ENCODE measurements at regions not wholly inside any gene's neighbourhood (a gene's known extent, or its start where the extent isn't known, plus 50 kb on each side); places are given as distances from the start of the nearest gene placed in this dataset.

DNA sequence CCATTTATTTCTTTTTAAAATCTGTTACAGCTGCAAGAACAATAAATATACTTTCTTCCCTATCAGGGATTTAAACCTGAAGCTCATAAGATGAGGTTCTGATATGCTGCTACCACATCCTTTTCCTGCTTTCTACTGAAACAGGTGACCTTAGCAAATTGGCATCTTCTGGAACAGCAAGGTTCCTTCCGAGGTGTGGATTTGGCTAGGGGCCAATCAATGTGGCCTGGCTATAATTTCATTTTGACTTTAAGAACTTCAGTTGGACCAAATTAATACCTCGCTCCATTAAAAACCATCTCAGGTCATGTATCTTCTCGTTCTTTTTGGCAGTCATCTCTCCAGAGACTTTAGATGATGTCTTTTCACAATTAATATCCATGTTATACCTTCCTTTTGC lies 53.4 kb upstream of the C3orf80 start:
- H3K4me1 ChIP-seq, result no peaks in the 10 kb centered on the region
- H3K27ac ChIP-seq, result no peak overlapping the region
- H3K9me3 ChIP-seq, result no peaks in the 10 kb centered on the region
- no peaks in the 10 kb centered on the region for H3K27me3 ChIP-seq
- DNase-seq (no peak), ATAC-seq (no peak)
- no peaks in the 10 kb centered on the region for H3K36me3 ChIP-seq
- H3K4me3 ChIP-seq, result no peak overlapping the region
- TF ChIP-seq, protein P1, sequence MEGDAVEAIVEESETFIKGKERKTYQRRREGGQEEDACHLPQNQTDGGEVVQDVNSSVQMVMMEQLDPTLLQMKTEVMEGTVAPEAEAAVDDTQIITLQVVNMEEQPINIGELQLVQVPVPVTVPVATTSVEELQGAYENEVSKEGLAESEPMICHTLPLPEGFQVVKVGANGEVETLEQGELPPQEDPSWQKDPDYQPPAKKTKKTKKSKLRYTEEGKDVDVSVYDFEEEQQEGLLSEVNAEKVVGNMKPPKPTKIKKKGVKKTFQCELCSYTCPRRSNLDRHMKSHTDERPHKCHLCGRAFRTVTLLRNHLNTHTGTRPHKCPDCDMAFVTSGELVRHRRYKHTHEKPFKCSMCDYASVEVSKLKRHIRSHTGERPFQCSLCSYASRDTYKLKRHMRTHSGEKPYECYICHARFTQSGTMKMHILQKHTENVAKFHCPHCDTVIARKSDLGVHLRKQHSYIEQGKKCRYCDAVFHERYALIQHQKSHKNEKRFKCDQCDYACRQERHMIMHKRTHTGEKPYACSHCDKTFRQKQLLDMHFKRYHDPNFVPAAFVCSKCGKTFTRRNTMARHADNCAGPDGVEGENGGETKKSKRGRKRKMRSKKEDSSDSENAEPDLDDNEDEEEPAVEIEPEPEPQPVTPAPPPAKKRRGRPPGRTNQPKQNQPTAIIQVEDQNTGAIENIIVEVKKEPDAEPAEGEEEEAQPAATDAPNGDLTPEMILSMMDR (IDR thresholded peaks at IDR 0.05), result no peak
- intact Hi-C loops (cut with DNase I), result no loop called here

DNA sequence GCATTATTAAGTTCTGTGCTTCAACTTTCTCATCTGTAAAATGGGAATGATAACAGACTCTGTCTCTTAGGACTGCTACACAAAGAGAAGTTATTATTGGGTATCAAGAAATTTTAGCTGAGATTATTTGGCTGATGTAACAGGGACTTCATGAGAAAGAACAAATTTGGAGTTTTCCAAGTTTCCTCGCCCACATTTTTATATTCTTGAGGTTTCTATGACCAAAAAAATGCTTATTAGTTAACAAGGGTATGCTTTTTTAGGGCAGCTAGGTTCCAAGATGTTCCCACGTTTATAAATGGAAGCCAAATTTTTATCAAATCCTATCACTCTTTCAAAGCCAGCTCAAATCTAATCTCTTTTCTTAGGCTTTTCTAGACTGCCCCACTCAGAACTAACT lies 50.6 kb upstream of the C3orf80 start:
- DNase-seq (no peak), ATAC-seq (no peak)
- H3K4me1 ChIP-seq, result no peaks in the 10 kb centered on the region
- H3K4me3 ChIP-seq, result no peak overlapping the region
- TF ChIP-seq, protein P1 (IDR thresholded peaks at IDR 0.05), result no peak
- H3K36me3 ChIP-seq, result no peaks in the 10 kb centered on the region
- no peaks in the 10 kb centered on the region for H3K9me3 ChIP-seq
- intact Hi-C loops (cut with DNase I), result no loop called here
- H3K27me3 ChIP-seq, result no peaks in the 10 kb centered on the region
- no peak overlapping the region for H3K27ac ChIP-seq
